Hippocampal formation (tissue), 2 donors: ENCODE measurements at regions not wholly inside any gene's neighbourhood (a gene's known extent, or its start where the extent isn't known, plus 50 kb on each side); places are given as distances from the start of the nearest gene placed in this dataset.

Source experiments
- DNase-seq, 2 donors: peaks; one replicate each; lab custom pipeline; 2025; lab: John Stamatoyannopoulos, UW

DNA sequence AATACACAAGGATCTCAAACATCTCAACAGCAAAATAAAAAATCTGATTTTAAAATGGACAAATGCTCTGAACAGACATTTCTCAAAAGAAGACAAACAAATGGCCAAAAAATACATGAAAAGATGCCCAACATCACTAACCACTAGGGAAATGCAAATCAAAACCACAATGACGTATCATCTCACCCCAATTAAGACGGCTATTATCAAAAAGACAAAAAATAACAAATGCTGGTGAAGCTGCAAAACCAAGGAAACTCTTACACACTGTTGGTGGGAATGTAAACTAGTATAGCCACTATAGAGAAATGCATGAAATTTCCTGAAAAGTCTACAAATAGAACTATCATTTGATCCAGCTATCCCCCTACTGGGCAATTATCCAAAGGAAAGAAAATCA is 145.0 kb downstream of the BTG1 start:
- no peak for DNase-seq

DNA sequence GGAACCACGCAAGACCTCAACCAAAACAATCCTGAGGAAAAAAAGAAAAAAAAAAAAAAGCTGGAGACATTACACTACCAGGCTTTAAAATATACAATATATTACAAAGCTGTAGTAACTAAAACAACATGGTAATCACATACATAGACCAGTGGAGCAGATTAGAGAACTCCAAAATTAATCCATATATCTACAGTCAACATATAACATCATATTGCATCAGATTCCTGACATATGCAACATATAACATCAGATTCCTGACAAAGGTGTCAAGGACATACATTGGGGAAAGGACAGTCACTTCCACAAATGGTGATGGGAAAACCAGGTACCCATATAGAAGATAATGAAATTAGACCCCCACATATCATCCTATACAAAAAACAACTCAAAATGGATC is 145.8 kb downstream of the BTG1 start:
- no peak for DNase-seq

DNA sequence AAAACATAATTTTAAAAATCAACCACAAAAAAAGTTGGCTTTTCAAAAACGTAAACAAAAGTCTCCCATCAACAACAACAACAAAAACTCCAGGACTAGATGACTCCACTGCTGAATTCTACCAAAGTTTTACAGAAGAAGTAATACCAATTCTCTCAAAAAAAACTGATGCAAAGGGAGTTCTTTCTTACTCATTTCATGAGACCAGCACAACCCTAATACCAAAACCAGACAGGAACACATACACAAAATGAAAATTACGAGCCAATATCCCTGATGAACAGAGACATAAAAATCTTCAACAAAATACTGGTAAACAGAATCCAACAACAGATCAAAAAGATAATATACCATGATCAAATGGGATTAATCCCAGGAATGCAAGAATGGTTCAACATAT is 147.3 kb downstream of the BTG1 start:
- DNase-seq, result no peak

DNA sequence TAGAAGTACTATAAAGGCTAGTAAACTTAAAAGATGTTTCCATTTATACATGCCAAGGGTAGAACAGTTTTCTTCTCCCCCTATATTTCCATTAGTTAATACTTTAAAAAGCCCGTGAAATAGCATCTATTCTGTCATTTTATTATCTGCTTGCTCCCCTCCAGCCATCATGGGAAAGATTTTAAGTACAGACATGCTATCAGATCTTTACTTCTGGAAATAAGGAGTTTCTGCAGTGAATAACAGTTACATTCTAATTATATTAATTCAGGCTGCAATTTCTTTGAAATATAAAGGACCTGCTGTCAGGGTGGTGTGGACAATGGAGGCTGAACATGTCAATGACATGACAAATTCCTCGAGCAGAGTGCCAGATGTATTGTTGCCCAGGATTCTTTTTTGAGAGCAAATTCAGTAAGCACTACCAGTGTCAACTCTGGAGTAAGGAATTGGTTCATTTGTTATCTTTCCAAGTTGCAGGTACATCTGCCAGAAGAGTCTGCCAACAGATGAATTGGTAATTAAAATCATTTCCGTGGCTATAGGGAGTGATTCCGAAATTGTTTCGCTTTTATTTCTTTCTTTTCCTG is 151.3 kb downstream of the BTG1 start:
- no peak for DNase-seq

DNA sequence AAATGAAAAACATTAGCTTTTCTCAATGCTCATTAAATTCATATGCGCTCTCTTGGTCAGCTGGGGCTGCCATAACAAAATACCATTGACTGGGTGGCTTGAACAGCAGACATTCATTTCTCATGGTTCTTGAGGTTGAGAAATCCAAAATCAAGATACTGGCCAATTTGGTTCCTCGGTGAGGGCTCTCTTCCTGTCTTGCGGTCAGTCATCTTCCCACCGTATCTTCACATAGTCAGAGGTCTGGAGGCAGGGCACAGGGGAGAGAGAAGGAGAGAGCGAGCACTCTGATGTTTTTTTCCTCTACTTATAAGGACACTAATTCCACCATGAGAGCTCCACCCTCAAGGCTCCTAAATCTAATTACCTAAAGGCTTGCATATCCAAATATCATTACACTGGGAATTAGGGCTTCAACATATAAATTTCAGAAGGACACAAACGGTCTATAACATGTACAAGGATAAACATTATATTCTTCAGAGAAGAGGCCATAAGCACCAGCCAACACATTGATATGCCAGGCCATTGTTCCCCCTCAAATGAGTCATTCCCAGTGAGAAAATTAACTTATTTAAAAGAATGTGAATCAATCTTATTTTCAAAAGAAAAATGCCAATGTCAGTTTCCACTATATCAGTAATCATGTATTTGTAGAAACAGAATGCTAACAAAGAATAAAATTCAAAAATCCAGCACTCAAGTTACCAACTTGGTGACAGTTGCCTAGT is 152.2 kb downstream of the BTG1 start:
- no peak for DNase-seq

DNA sequence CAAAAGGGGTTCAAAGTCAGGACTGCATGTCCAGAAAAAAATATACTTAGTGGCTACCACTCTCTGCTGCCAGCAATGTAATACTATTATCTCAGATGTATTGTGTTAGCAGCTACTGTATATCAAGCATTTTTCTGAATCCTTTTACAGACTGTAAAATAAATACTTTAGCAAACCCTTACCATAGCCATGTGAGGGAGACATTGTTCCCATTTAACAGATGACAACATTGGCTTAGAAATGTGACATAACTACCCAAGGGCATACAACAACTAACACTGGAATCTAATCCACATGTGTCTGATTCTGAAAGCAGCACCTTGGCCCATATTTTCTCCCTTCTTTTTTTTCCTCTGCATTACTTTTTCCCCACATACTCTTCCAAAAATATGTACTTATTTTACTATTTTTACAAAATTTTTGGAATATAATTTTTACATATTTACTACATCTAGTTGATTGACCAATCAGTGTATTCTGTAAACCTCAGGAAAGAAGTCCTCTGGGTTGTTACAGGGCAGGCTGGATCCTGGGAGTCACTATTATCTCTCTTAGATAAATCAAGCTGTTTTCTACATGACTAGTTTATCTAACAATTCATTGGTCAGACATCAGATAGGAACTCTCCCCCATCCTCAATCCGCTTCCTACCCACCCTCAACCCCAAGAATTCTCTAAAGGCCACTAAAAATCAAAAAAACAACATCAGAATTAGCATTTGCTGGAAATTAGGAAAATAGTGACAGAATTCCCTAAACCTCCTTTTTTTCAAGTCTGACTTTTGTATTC is 154.1 kb downstream of the BTG1 start:
- DNase-seq, result no peak

DNA sequence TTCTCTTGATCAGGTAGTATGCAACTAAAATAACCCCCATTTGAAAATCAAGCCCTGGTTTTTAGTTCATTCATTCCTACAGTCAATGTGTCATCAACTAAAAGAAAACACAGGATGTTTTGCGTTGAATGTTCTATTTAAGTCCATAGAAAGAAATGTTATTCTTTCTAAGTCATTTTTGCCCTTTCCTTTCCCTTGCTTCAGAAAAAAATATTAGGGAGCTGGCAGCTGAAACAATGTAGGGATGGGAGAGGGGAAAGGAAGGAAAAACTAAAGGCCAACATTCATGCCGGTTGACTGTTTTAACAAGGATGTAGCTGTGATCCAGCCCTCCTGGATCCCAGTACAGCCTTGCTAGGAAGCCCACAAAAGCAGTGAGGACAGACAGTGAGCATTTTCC is 155.1 kb downstream of the BTG1 start:
- DNase-seq, result no peak

DNA sequence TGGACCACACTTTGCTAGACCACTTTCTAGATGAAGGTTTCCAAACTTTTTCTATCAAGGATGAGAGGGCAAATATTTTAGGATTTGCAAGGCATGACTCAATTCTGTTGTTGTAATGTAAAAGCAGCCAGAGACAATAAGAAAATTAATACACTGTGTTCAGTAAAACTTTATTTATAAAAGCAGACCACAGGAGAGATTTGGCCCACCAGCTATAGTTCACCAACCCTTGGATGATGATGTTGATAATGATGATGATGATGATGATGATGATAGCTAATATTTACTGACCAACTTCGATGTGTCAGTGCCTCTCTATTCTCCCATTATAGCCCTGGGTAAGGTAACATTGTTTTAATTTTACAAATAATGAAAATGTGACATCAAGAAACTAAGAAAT is 156.5 kb downstream of the BTG1 start:
- no peak for DNase-seq

DNA sequence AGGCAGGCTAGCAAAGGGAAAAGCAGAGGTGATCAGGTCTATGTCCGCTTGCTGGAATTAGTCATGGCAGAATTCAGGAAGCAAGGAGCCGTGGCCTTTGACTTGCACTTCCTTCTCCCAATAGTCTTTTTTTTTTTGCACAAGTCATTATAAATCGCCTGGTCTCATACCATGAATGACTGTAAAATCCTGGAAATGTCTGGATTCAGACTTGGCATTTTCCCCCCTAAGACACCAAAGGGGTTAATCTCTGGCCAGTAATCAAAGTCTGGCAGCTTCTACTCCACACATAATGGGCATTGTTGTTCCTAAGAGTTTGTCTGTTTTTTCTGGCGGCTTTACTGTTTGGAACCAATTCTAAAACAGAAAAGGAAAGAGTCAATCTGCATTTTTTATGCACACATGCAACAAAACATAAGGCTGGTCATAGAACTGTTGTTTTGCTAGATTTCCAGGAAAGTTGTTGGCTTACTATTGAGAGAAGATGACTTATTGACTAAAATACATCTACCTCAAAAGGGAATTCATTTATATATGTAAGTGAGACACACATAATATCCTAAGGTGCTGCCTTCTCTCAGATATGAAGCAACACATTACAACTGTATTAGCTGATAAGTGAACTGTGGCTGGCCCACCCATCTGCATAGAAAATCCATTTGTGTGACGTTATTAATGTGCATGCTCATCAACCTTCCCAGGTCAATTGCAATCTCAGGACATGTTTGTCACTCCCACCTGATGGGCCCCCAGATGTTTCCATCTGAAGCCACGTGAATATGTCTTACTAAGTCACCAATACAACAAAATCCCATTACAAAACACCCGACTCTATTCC is 157.3 kb downstream of the BTG1 start:
- DNase-seq, result peak in 1 of 2 donors; percentile 32

DNA sequence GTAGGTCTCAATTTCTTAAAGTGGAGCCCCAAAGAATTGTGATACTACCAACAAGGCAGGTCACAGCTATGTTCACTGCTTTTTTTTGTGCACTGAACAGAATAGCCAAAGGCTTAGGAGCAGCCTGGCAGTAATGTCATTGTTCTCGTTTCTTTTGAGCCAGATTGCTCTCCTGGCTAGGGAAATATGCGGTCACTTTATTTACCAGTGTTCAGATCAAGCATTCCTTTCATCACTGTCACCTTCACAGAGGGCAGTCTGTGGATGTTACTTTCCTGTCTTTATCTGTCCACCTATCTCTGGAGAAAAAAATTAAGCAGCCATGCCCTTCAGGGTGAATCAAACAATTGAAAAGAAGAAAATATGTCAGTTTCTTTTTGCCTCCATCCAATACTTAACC is 159.6 kb downstream of the BTG1 start:
- DNase-seq, result no peak

DNA sequence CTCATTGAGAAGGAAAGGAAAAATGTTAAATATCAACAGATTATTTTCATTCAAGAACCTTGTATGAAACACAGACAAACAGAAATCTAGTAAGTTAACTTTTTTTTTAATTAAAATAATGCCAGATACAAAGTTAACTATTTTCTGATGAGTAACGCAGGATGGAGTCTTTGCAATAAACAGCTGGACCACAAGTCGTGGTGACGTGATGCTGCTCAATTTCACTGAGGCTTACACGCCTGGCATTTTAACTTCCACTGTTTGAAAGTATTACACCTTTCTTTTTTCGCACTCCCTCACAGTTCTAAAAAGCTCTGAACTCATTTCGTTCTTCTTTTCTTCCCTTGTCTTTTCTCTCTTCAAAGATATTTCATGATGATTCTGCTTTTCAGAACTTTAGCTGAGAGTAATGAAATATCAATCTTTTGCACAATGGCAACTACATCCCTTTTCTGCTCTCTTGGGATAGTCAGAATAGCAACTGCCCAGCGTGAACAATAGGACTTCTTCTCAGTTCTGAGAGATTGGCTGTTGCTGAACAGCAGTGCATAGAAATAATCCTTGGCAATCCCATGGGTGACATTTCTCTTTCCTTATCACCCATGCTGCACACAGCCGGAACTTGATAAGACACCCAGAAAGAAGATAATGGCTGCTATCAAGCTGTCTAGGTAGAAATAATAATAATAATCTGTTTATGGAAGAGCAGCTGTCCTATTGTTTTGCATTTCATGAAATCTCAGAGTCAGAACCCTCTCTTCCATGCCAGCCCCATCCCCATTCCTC is 160.5 kb downstream of the BTG1 start:
- no peak for DNase-seq

DNA sequence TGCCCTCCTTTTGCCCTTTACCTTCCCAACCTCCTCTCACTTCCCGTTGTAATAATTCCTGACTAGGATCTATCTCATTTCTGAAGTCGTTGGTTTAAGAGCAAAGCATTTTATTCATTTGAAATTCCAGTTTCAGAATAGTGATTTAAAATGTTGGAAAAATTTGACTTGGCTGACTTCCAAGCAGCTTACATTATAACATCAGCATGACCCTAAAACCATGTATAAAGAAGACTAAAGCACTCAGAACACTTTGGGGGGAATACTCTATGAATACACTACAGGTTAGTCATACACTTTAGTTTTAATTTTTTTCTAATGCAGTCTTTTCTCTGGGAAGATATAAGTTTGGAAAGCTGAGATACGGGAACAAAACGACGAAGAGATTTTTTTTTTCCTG is 161.1 kb downstream of the BTG1 start:
- DNase-seq, result no peak

DNA sequence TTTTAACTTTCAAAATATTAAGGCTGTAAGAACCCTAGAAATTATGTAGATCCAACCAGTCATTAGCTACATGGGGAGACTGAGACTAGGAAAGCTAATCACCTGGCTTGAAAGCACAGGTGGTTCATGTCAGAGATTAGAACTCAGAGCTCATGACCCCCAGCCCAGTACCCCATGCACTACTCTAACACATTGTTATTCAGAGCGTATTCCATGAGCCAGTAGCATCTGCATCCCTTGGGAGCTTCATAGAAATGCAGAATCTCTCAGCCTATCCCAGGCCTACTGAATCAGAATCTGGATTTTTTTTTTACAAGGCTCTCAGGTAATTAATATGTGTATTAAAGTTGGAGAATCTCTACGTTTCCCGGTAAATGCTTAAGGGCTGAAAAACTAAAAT is 161.7 kb downstream of the BTG1 start:
- no peak for DNase-seq

DNA sequence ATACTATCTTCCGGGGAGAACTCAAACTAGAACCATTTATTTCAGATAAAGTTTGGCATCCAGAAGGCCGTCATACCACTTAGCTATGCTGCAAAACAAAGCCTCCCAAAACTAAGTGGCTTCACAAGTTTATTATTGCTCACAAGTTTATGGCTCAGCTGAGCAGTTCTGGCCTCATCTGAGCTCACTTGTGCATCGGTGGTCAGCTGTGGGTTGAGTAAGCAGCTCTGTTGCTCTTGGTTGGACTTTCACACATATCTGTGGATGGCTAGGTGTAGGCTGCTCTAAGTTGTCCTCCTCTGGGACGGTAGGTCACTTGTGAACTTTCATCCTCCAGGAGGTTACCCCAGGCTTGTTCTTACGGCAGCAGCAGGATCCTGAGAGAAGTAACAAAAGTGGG is 162.7 kb downstream of the BTG1 start:
- DNase-seq, result no peak

DNA sequence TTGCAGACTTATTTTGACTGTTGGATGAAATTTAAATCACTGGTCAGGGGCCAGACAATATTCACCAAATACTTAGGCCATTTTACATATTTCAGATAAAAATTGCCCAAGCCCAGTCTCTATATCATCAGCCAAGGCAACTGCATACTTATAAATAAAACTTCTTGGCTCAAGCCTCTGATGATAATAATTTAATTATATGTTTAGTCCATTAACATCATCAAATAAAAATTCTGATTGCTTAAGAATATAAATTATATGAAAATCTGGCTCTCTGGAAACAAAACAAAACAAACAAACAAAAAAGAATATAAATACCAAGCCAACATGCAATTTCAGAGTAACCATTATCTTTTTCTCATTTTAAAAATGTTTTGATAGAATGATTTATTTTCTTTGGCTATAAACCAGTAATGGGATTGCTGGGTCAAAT is 165.2 kb downstream of the BTG1 start:
- DNase-seq, result no peak

DNA sequence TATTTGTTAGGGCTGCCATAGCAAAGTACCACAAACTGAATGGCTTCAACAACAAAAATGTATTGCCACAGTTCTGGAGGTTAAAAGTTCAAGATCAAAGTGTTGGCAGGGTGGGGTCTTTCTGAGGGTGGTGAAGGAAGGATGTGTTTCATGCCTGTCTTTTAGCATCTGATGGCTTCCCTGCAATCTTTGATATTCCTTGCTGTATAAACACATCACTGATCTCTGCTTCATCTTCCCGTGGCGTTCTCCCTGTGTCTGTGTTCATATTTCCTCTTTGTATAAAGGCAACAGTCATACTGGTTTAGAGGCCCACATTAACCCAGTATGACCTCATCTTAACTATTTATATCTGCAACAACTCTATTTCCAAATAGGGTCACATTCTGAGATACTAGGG is 167.5 kb downstream of the BTG1 start:
- no peak for DNase-seq

DNA sequence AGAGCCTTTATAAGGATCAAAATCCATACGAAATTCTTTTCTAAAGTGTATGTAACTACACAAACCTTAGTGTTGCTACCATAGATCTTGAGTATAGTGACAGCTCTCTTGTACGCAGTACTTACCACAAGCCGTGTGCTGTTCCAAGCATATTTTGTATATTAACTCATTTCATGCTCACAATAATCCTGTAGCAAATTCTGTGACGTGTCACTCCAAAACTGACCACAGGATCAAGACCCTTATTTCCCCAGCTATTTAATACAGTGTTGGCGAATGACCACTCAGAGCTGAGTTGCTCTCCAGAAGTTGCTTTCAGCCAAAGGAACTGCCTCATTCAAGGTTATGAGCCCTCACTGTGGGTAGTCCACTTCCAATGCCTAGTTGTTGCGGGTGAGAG is 169.8 kb downstream of the BTG1 start:
- DNase-seq, result no peak

DNA sequence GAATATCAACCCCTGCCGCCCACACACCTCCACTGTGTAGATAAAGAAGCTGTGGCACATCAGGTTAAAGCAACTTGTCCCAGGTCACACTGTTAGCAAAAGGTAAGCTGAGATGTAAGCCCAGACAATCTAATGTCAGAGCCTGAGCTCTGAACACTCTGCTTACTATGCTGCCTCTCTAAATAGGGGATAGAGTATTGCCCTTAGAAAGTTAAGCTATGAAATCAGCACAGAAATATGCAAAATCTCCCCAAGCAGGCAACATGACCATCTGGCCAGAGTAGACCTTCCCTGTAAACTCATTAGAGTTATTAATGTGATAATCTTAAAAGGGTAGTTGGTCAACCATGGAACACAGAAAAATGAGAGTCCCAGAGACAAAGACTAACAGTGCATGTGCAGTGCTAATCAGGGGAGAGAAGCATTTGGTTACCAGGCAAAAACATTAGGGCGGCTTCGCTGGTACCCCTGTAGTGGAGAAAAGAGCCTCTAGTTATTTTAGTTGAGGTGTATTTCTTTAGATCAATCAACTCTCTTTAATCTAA is 171.0 kb downstream of the BTG1 start:
- DNase-seq, result no peak

DNA sequence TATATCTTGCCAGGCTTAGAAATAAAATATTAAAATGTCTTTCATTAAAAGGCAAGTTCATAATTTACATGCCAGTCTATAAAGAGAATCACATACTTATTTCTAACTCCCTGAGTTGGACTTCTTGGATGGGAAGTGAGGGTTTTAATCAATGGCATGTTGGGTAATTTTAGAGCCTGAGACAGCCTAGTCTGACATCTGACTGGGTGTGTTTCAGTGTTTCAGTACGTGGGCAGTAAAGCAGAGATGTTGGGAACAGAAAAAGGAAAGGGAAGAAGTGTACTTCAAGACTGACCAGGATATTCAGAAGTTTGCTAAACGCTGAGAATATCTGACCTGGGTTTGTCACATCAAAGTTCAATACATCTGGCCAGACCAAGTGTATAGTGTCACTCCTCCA is 171.8 kb downstream of the BTG1 start:
- no peak for DNase-seq

DNA sequence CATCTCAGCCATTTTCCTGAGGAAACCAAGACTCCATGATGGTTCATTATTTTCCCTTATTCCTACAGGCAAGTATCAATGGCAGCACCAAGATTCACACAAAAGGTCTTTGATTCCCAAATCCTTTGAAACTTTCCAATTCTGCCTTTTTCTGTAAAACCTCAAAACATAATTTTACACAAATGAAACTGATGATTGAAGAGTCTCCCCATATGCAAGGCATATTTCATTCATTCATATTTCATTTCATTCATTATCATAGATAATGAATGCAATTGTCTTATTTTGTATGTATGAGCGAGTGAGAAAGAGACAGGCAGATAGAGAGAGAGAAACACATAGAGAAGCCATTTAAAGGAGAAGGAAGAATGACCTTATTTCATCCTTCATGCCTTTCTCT is 172.8 kb downstream of the BTG1 start:
- DNase-seq, result no peak

DNA sequence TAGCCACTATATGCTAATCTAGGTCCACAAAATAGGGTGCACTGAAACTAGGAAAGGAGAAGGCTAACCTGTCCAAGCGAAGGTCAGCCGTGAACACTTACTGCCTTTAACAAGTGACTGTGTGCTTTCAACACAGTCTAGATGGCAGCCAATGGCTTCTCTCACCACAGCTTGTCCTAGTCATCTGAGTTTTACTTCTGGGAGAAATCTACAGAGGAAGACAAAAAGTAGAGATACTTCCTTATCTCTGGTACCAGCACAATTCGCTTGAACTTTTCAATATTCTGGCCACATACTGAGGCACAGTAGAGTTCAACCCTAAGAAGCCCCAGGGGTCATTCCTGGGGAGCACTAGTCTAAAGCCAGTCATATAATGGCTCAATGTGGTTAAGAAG is 176.9 kb downstream of the BTG1 start:
- DNase-seq, result no peak
